HCT116 (cell line): ENCODE measurements at regions not wholly inside any gene's neighbourhood (a gene's known extent, or its start where the extent isn't known, plus 50 kb on each side); places are given as distances from the start of the nearest gene placed in this dataset.

Source experiments
- ATF3 ChIP-seq: IDR thresholded peaks from 2 replicates; pipeline ENCODE4 v1.6.1; 2012
- CTCF ChIP-seq, 3 experiments: fragments of 200-600 bp in 1 of 3; sonication (generic) in 1 of 3; IDR thresholded peaks in 2 of 3; conservative IDR thresholded peaks in 1 of 3; 2 replicates each; pipeline ENCODE4 v1.5.1; 2012 to 2017; ENCODE audit warnings: low read depth in 2 of 3, low read length in 2 of 3, antibody characterized with exemption in 1 of 3, borderline replicate concordance in 1 of 3, control low read depth in 1 of 3, mild to moderate bottlenecking in 1 of 3, mixed read lengths in 1 of 3, mixed run types in 1 of 3, moderate library complexity in 1 of 3; ENCODE audit not compliant: insufficient read depth in 1 of 3
- EZH2 ChIP-seq: fragments of 200-600 bp; sonication (generic); IDR thresholded peaks from 2 replicates; pipeline ENCODE4 v1.6.1; 2017; ENCODE audit warnings: antibody characterized with exemption, mixed run types
- JUND ChIP-seq: IDR thresholded peaks from 2 replicates; pipeline ENCODE4 v1.6.1; 2012
- MAX ChIP-seq: IDR thresholded peaks from 2 replicates; pipeline ENCODE4 v1.6.1; 2012
- TCF7L2 ChIP-seq: IDR thresholded peaks from 2 replicates; pipeline ENCODE4 v1.7.0; 2011; ENCODE audit warnings: borderline replicate concordance, inconsistent platforms; ENCODE audit not compliant: insufficient read depth, insufficient read length; ENCODE audit errors: extremely low read depth
- YY1 ChIP-seq: IDR thresholded peaks from 2 replicates; pipeline ENCODE4 v1.6.1; 2011; ENCODE audit warnings: low read length, low read depth, moderate library complexity, mild to moderate bottlenecking; ENCODE audit not compliant: insufficient replicate concordance; ENCODE audit errors: extremely low read depth
- ZBTB33 ChIP-seq: IDR thresholded peaks from 2 replicates; pipeline ENCODE4 v1.6.1; 2011; ENCODE audit warnings: mild to moderate bottlenecking, low read length, moderate library complexity; ENCODE audit not compliant: insufficient replicate concordance; ENCODE audit errors: extremely low read depth

GRCh38 chrX:132271311-132271778, 52.1 kb upstream of the RAP2C start:
- no peak for TF ChIP-seq CTCF (IDR thresholded peaks at IDR 0.05 in 2 of 3, conservative IDR thresholded peaks at IDR 0.05 in 1 of 3; ENCODE audit: borderline replicate concordance in 1 of 3, insufficient read depth in 1 of 3, low read depth in 2 of 3, low read length in 2 of 3)
- no peak for TF ChIP-seq JUND
- TF ChIP-seq EZH2: no peak
- no peak for TF ChIP-seq YY1
- TF ChIP-seq ZBTB33: no peak
- no peak for TF ChIP-seq MAX
- TF ChIP-seq ATF3: no peak
- TF ChIP-seq TCF7L2: no peak
